ENCODE measurements at regions not wholly inside any gene's neighbourhood (a gene's known extent, or its start where the extent isn't known, plus 50 kb on each side); places are given as distances from the start of the nearest gene placed in this dataset.

- Histone ChIP-seq H3K4me1 (ENCODE audit: control insufficient read depth, insufficient read depth, low read length) (no peaks in the 10 kb centered on the region), H3K4me3 (ENCODE audit: insufficient read depth, low read depth, low read length) (no peak overlapping the region), H3K27ac (ENCODE audit: insufficient read depth, low read depth, low read length, poor library complexity, severe bottlenecking) (no peak overlapping the region), H3K27me3 (ENCODE audit: control insufficient read depth, insufficient read depth, low read length, poor library complexity, severe bottlenecking) (no peaks in the 10 kb centered on the region), H3K9me3 (ENCODE audit: control insufficient read depth, low read length) (no peaks in the 10 kb centered on the region), H3K36me3 (ENCODE audit: control insufficient read depth, insufficient read depth, low read length) (no peaks in the 10 kb centered on the region)
Observed at GRCh38 chr2:175396696-175397095, 215.2 kb upstream of the ATP5MC3 start.

- Histone ChIP-seq H3K4me3 (ENCODE audit: insufficient read depth, low read depth, low read length) (no peak overlapping the region), H3K27ac (ENCODE audit: insufficient read depth, low read depth, low read length, poor library complexity, severe bottlenecking) (no peak overlapping the region), H3K36me3 (ENCODE audit: control insufficient read depth, insufficient read depth, low read length) (no peaks in the 10 kb centered on the region), H3K27me3 (ENCODE audit: control insufficient read depth, insufficient read depth, low read length, poor library complexity, severe bottlenecking) (no peaks in the 10 kb centered on the region), H3K9me3 (ENCODE audit: control insufficient read depth, low read length) (no peaks in the 10 kb centered on the region), H3K4me1 (ENCODE audit: control insufficient read depth, insufficient read depth, low read length) (no peaks in the 10 kb centered on the region)
- 94% methylated on average over 1 of the region's 1 CpG for WGBS, 2 experiments
Observed at GRCh38 chr2:175393851-175394250, 212.3 kb upstream of the ATP5MC3 start.

GRCh38 chr2:175383286-175383685 is 201.8 kb upstream of the ATP5MC3 start:
- WGBS, 2 experiments = 83 to 89% methylated on average over 2 of the region's 2 CpGs
- no peaks in the 10 kb centered on the region for H3K27me3 ChIP-seq (ENCODE audit: control insufficient read depth, insufficient read depth, low read length, poor library complexity, severe bottlenecking)
- peaks cover 3% of the 10 kb centered on the region for H3K9me3 ChIP-seq (ENCODE audit: control insufficient read depth, low read length)
- no peaks in the 10 kb centered on the region for H3K4me1 ChIP-seq (ENCODE audit: control insufficient read depth, insufficient read depth, low read length)
- H3K36me3 ChIP-seq (ENCODE audit: control insufficient read depth, insufficient read depth, low read length) = no peaks in the 10 kb centered on the region
- H3K4me3 ChIP-seq (ENCODE audit: insufficient read depth, low read depth, low read length) = no peak overlapping the region
- H3K27ac ChIP-seq (ENCODE audit: insufficient read depth, low read depth, low read length, poor library complexity, severe bottlenecking) = no peak overlapping the region

- H3K27ac ChIP-seq (ENCODE audit: insufficient read depth, low read depth, low read length, poor library complexity, severe bottlenecking) = no peak overlapping the region
- 92% methylated on average over 1 of the region's 1 CpG; no CpG with 5 or more reads in 1 of the 2 experiments for WGBS, 2 experiments
Observed at GRCh38 chr2:175373729-175374128, 192.2 kb upstream of the ATP5MC3 start.

GRCh38 chr2:175372704-175373701 is 191.5 kb upstream of the ATP5MC3 start:
- H3K4me3 ChIP-seq (ENCODE audit: insufficient read depth, low read depth, low read length) = no peak overlapping the region
- H3K27me3 ChIP-seq (ENCODE audit: control insufficient read depth, insufficient read depth, low read length, poor library complexity, severe bottlenecking) = no peaks in the 10 kb centered on the region
- 65 to 73% methylated on average over 8 of the region's 8 CpGs for WGBS, 2 experiments
- no peaks in the 10 kb centered on the region for H3K4me1 ChIP-seq (ENCODE audit: control insufficient read depth, insufficient read depth, low read length)
- H3K36me3 ChIP-seq (ENCODE audit: control insufficient read depth, insufficient read depth, low read length) = no peaks in the 10 kb centered on the region
- H3K27ac ChIP-seq (ENCODE audit: insufficient read depth, low read depth, low read length, poor library complexity, severe bottlenecking) = no peak overlapping the region
- H3K9me3 ChIP-seq (ENCODE audit: control insufficient read depth, low read length) = no peaks in the 10 kb centered on the region

More at GRCh38 chr2:175373729-175374128, 192.2 kb upstream of the ATP5MC3 start:
- H3K27me3 ChIP-seq (ENCODE audit: control insufficient read depth, insufficient read depth, low read length, poor library complexity, severe bottlenecking) = no peaks in the 10 kb centered on the region
- H3K9me3 ChIP-seq (ENCODE audit: control insufficient read depth, low read length) = no peaks in the 10 kb centered on the region
- H3K4me1 ChIP-seq (ENCODE audit: control insufficient read depth, insufficient read depth, low read length) = no peaks in the 10 kb centered on the region
- no peak overlapping the region for H3K4me3 ChIP-seq (ENCODE audit: insufficient read depth, low read depth, low read length)
- H3K36me3 ChIP-seq (ENCODE audit: control insufficient read depth, insufficient read depth, low read length) = no peaks in the 10 kb centered on the region

- H3K27ac ChIP-seq (ENCODE audit: insufficient read depth, low read depth, low read length, poor library complexity, severe bottlenecking) = no peak overlapping the region
Observed at GRCh38 chr2:175371378-175371777, 189.9 kb upstream of the ATP5MC3 start.

GRCh38 chr2:175366815-175367214 is 185.3 kb upstream of the ATP5MC3 start:
- no peaks in the 10 kb centered on the region for H3K9me3 ChIP-seq (ENCODE audit: control insufficient read depth, low read length)
- H3K36me3 ChIP-seq (ENCODE audit: control insufficient read depth, insufficient read depth, low read length) = no peaks in the 10 kb centered on the region
- no peak overlapping the region for H3K4me3 ChIP-seq (ENCODE audit: insufficient read depth, low read depth, low read length)
- H3K27ac ChIP-seq (ENCODE audit: insufficient read depth, low read depth, low read length, poor library complexity, severe bottlenecking) = no peak overlapping the region
- WGBS, 2 experiments = 8 to 9% methylated on average over 7 of the region's 7 CpGs
- no peaks in the 10 kb centered on the region for H3K4me1 ChIP-seq (ENCODE audit: control insufficient read depth, insufficient read depth, low read length)
- peaks cover 18% of the 10 kb centered on the region for H3K27me3 ChIP-seq (ENCODE audit: control insufficient read depth, insufficient read depth, low read length, poor library complexity, severe bottlenecking)

More at GRCh38 chr2:175371378-175371777, 189.9 kb upstream of the ATP5MC3 start:
- Histone ChIP-seq H3K4me3 (ENCODE audit: insufficient read depth, low read depth, low read length) (no peak overlapping the region), H3K4me1 (ENCODE audit: control insufficient read depth, insufficient read depth, low read length) (no peaks in the 10 kb centered on the region), H3K27me3 (ENCODE audit: control insufficient read depth, insufficient read depth, low read length, poor library complexity, severe bottlenecking) (peaks cover 3% of the 10 kb centered on the region), H3K9me3 (ENCODE audit: control insufficient read depth, low read length) (no peaks in the 10 kb centered on the region), H3K36me3 (ENCODE audit: control insufficient read depth, insufficient read depth, low read length) (no peaks in the 10 kb centered on the region)

GRCh38 chr2:175363699-175364098 is 182.2 kb upstream of the ATP5MC3 start:
- no peaks in the 10 kb centered on the region for H3K36me3 ChIP-seq (ENCODE audit: control insufficient read depth, insufficient read depth, low read length)
- no peaks in the 10 kb centered on the region for H3K9me3 ChIP-seq (ENCODE audit: control insufficient read depth, low read length)
- H3K27me3 ChIP-seq (ENCODE audit: control insufficient read depth, insufficient read depth, low read length, poor library complexity, severe bottlenecking) = peaks cover 18% of the 10 kb centered on the region
- 76 to 84% methylated on average over 5 of the region's 5 CpGs for WGBS, 2 experiments
- no peaks in the 10 kb centered on the region for H3K4me1 ChIP-seq (ENCODE audit: control insufficient read depth, insufficient read depth, low read length)
- no peak overlapping the region for H3K4me3 ChIP-seq (ENCODE audit: insufficient read depth, low read depth, low read length)
- H3K27ac ChIP-seq (ENCODE audit: insufficient read depth, low read depth, low read length, poor library complexity, severe bottlenecking) = no peak overlapping the region

- Histone ChIP-seq H3K9me3 (ENCODE audit: control insufficient read depth, low read length) (no peaks in the 10 kb centered on the region), H3K27me3 (ENCODE audit: control insufficient read depth, insufficient read depth, low read length, poor library complexity, severe bottlenecking) (peaks cover 18% of the 10 kb centered on the region), H3K4me1 (ENCODE audit: control insufficient read depth, insufficient read depth, low read length) (no peaks in the 10 kb centered on the region), H3K36me3 (ENCODE audit: control insufficient read depth, insufficient read depth, low read length) (no peaks in the 10 kb centered on the region), H3K27ac (ENCODE audit: insufficient read depth, low read depth, low read length, poor library complexity, severe bottlenecking) (no peak overlapping the region), H3K4me3 (ENCODE audit: insufficient read depth, low read depth, low read length) (no peak overlapping the region)
- 88 to 94% methylated on average over 4 of the region's 4 CpGs for WGBS, 2 experiments
Observed at GRCh38 chr2:175362331-175362730, 180.8 kb upstream of the ATP5MC3 start.

GRCh38 chr2:175359710-175360109 is 178.2 kb upstream of the ATP5MC3 start:
- Histone ChIP-seq H3K27ac (ENCODE audit: insufficient read depth, low read depth, low read length, poor library complexity, severe bottlenecking) (no peak overlapping the region), H3K36me3 (ENCODE audit: control insufficient read depth, insufficient read depth, low read length) (no peaks in the 10 kb centered on the region), H3K4me1 (ENCODE audit: control insufficient read depth, insufficient read depth, low read length) (no peaks in the 10 kb centered on the region), H3K9me3 (ENCODE audit: control insufficient read depth, low read length) (no peaks in the 10 kb centered on the region), H3K4me3 (ENCODE audit: insufficient read depth, low read depth, low read length) (no peak overlapping the region), H3K27me3 (ENCODE audit: control insufficient read depth, insufficient read depth, low read length, poor library complexity, severe bottlenecking) (peaks cover under 1% of the 10 kb centered on the region)
- 50 to 97% methylated on average over 1 to 3 of the region's 3 CpGs for WGBS, 2 experiments
